T-helper 22 cell (primary cell): ENCODE measurements at regions not wholly inside any gene's neighbourhood (a gene's known extent, or its start where the extent isn't known, plus 50 kb on each side); places are given as distances from the start of the nearest gene placed in this dataset.

Source experiments
- DNase-seq: peaks from one replicate; pipeline ENCODE4 v3.0.0-alpha.2; 2020; ENCODE audit warnings: low read depth

DNA sequence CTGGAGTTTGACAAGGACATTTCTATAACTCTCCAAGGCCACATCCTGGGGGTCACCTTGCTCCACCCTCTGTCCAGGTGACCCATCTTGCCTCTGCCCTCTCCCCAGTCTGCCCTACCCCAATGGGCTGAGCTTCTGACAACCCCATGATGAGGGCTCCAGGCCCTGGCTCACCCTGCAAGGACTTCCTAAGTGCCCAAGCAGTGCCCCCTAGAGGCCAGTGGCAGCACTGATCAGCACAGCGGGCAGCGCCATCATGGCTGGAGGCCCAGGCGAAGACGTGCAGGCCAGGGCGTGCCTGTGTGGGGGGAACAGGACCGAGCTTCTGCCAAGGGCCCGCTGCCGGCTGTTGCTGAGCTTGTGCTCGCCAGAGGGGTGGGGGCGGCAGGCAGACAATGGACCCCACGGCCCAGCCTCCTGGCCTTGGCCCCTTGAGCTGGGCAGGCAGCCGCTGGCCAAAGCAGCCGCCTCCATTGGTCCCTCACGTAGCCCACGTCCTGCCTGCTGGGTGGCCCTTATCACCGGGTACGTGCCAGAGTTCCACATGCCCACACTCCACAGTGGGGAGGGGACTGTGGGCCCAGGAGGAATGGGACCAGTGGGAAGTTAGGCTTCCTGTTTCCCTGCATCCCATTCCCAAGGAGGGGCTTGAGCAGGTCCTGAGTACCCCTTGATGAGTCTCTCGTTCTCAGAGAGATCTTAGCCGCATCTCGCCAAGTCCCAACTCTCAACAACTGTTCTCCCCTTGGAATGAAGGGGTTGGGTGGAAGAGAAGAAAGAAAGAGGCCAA, 64.3 kb downstream of the MRPL14 start:
- DNase-seq, result no peak

DNA sequence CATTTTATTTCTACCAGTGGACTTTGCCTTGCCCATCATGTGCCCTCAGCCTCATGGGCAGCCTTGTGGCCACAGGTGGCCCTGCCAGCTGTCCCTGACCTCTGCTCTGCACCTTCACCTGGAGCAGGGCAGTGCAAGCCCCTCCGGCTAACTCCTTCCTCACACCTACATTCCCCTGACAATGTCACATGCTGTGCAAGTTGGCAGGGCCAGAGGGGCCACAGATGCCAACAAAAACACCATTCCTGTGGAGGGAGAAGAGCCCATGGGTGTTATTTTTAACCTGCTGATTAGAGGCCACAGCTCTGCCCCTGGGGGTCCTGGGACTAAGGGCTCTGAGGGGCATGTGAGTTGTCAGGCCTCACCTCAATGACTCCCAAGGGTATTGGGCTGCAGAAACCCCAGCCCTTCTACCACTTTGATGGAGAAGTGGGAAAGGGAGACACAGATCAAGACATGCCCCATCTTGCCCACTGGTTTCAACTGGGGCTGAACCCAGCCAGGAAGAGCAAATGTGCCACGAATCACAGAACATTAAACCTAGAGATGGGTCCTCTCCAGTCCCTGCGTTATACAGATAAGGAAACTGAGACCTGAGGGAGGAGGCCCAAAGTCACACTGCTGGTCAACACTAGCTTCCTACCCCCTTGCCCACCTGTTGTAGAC, 65.0 kb downstream of the MRPL14 start:
- no peak for DNase-seq

DNA sequence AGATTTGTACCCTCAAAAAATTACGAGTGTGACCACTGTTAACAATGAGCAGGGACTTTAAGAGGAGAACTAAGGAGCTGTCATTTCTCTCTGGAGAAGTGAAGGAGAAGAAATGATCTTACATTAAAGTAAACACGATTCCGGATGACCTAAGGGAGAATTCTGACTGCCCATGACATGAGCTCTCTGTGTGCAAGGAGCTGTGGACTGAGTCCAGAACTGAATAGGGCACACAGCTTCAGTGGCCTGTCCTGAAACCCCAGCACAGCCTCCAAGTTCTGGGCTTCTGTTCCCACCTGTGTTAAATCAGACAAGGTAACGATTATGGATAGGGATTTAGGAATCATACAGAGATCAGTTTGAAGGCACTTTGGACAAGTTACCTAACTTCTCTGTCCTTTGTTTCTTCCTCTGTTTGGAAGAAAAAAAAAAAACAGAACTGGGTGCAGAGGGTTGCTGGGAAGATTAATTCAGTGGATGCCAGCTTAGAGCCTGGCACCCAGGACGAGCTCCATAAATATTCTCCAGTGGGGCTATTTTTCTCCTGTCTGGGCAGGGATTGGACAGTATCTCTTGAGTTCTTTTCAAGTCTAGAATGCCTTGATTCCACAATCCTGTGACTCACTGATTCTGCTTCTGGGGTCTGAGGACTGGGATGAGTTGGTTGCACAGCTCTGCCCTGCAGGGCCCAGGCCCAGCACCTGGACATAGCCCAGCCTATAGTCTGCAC, 65.7 kb downstream of the MRPL14 start:
- DNase-seq, result no peak

DNA sequence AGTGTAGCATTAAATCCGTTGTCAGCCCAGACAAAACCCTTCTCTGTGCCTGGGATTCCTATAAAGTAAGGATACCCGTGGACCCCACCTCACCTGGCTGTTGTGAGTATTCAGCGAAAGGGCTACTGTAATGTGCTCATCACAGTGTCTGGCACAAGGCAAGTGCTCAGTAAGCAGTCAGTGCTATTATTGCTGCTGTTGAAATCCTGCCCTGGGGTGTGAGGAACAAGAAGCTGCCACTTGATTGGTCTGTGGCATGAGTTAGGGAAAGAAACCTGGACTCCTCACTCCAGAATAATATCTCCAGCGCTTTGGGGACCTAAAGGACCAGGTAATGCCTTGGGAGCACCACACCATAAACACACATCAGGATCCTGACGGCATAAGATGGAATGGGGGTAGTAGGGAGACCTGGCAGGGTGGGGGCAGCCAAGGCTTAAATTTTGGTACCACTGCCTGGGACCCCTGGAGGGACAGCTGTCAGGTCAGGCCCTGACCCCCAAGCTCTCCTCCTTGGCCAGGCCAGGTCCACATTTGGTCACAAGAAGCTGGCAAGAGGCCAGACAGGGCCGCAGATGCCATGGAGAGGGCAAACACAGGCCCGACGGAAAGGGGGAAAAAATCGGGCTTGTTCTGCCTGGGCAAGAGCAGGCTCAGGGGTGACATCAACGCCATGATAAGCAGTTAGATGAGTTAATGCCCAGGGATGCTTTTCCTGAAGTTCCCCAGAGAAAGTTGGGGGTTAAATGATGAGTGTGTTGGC, 66.5 kb downstream of the MRPL14 start:
- no peak for DNase-seq

DNA sequence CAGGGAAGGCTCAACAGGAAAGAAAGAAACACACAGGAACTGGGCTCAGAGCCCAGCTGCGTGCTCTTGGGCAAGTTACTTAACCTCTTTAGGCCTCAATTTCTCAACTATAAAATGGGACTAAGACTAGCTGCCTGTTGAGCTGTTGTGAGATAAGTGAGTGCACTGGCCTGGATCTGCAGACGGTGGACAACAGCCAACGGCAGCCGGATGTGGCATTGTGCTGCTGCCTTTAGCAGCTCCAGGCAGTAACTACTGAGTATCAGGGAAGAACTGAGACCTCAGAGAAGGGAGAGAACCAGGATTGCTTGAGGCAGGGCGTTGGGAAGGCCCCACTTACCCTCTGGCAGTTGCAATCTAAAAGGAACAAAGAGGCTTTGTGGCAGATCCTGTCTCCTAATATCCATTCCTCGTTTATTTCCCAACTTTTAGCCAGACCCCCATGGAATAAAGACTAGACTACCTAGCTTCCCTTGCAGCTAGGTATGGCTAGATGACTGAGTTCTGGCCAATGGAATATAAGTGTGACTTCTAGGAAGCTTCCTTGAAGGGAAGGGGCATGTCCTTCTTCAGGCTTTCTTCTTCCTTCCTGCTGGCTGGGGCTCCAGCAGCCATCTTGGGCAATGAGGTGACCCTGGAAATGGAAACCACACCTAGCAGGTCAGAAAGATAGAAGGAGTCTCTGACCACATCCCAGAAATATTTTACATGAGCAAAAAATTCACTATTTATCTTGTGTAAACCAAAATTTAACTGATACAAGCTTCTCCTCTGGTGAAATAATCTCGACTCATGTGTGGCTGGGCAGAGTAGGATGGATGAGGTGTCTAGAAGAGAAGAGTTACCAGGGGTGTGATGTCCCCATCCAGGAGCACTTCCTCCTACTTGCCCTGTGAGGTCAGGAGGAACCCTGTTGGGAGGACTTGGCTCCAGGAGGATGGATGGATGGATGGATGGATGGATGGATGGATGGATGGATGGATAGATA, 67.6 kb downstream of the MRPL14 start:
- DNase-seq, result no peak

DNA sequence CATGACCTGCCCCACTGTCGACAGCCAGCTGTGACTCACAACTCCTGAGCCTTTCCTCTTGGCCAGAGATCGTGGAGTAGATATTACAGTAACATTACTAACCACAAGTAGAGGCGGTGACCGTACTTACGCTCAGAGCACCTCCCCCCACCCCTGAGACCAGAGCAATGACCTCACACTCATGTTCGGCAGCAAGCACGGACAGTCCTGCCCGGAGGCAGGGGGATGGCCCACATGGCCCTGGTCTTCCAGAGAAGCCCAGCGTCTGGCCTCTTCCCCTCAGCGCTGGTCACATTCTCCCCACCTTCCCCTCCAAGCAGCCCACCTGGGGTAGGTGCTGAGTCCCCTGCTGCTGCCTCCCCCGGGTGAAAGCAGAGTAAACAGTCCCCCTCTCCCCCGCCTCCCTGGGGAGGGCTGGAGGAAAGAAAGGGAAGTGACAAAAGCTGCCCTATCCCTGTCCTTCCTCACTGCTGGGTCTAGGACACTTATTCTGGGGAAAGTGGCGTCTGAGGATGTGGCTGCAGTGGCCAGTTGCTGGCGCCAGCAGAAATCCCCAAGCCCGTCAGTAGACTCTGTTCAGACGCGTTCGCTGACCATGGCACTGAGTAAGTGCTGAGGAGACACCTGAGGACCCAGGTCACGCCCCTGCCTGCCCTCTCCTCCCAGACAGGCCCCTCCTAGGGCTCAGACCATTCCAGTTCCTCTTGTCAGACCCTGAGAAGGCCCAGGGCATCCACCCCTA, 68.5 kb downstream of the MRPL14 start:
- no peak for DNase-seq

DNA sequence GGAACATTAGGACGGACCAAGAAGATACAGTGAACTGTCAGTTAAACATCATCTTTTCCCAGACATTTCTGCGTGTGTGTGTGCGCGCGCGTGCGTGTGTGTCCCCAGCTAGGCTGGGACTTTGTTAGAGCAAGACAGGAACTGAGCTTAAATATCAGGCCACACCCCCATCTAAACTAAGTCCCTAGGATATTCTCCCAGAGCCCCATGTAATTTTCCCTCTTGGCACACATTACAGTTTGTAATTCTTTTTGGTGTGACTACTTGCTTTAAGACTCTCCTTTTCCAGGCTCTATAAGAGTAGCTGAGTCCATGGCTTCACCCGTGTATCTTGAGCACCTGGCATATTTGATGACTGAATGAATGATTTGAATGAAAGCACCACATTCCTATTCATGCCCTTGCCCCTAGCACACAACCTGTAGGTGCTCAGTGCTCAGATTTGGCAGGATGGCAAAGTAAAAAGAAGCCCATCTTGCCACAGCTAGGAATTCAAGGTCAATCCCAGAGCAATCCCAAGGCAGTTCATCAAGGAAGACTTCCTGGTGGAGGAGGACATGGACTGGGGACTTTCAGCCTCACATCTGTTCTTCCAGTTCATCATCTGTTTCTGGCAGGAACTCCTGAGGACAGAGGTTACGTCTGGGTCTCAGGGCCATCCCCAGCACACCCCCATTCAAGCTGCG, 69.2 kb downstream of the MRPL14 start:
- DNase-seq, result no peak

DNA sequence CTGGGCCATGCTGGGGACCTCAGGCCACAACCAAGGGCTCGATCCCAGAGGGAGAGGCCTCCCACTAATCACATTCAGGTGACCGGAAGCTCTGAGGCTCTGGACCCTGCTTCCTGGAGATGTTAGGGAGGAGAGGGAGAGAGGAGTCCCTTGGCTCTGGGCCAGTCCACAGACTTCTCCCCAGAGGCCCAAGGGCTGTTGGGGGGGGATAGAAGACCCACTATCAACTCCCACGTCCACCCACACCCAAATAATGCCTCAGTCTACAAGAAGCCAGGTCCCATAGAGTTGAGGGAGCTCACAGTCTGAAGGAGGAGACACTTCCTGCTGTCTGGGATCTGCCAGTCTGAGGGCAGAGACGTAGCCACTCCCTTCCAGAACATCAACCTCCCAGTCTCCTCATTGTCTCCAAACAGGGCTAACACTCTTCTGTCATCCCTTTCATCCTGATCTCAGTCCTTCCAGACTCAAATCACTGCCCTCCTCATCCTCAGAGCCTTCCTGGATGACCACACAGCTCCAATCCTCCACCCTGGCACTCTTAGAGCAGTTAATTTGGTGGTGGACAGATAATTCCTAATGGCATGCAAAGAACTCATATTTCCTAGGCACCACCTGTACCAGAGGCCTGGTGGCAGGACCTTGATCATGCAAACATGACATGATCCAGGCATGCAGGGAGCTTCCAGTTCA, 69.9 kb downstream of the MRPL14 start:
- no peak for DNase-seq

DNA sequence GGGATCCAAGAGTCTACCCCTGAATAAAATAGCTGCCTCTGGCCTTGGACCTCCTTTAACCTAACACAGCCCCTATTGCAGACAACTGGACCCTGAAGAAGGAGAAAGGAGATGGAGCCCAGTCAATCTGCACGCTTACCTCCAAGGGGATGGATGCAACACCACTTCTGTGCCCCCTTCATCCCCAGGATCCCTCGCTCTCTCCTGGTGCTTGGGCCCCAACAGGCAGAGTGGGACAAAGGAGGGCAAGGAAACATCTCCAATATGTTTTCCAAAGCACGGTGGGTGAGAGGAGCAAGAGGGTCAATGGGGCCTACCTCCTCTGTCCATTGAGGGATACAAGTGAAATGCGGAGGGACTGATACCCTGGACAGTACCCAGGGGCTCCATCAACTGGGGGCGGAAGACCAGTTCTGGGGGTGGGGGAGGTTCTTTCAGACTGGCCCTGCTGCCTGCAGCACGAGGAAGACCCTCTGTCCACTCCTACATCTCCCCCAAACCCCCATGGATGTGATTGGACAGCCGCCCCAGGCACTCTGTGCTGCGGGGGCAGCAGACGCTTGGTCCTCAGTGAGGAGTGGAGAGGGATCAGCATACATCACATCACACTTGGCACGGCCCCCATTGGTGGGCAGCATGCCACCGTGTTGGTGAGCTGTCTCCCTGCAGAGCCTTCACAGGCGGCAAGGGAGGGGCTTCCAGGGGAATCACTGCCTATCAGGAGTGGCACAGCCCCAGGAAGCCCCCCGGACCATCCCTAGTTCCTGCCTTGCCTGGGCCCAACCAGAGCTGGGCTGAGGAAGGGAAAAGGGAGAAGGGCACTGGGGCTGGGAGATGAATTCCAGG, 70.6 kb downstream of the MRPL14 start:
- DNase-seq, result no peak

DNA sequence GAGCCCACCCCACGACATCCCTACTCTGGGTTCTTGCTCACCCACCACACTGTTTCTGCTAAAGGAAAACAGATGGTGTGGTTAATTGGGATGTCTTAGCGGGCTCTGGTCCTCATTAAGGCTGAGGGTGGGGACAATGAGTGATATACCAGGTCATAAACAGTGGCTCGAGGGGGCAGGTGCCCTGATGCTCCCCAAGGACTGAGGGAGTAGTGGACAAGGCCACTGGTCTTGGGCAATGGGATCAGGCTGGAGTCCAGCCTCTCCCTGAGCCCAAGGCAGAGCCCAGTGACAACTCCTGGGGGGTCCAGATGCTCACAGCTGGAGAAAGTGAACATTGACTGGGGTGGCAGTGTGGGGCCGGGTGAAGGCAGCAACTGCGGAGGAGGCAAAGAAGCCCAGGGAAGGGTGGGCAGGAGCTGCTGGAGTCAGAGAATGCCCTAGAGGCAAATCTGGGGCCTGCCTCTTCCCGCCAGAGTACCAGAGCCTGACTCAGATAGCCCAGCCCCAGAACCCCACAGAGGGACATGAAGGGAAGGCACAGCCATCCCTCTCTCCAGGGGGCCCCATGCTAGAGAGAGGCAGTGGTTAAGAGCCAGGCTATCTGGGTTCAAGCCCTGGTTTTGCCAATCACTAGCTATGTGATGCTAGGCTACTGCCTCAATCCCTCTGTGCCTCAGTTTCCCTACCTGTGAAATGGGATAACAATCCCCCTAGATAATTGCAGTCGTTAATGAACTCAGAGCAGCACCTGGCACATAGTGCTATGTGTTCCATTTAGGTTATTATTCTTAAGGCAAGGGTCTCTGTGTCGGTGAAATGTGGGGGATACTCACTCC, 72.3 kb downstream of the MRPL14 start:
- DNase-seq, result no peak

DNA sequence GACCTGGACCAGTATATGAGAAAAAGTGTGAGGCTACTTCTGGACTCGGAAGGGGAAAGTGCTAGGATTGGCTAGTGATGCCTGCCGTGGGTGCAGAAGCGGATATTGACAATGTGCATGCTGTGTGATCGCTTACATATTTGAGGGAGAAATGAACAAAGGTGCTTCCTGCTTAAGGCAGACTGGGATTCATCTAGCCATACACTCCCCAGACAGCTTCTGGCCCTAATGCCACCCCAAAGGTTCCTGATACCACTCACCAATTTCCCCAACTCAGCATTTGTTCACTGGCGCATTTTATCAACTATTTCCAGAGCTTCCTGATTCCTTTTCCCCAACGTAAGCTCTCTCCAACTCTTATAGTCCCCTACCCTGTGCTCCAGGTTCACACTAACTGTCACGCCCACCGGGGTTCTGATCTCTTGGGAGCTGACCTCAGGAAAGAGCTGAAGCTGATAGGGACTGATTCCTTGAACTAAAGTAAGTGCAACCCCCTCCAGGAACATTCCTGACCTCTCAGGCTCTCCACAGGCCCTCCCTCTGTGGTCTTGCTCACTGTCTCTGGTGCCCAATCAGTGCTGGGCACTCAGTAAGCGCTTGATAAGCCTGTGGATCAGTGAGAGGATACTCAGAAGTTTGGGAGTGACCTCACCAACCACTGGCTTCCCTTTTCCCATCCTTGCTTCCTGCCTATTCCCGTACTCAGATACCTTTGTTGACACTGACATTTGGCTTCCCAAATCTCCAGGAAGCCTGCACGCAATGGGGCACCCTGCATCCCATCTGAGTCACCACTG, 73.3 kb downstream of the MRPL14 start:
- DNase-seq, result no peak

DNA sequence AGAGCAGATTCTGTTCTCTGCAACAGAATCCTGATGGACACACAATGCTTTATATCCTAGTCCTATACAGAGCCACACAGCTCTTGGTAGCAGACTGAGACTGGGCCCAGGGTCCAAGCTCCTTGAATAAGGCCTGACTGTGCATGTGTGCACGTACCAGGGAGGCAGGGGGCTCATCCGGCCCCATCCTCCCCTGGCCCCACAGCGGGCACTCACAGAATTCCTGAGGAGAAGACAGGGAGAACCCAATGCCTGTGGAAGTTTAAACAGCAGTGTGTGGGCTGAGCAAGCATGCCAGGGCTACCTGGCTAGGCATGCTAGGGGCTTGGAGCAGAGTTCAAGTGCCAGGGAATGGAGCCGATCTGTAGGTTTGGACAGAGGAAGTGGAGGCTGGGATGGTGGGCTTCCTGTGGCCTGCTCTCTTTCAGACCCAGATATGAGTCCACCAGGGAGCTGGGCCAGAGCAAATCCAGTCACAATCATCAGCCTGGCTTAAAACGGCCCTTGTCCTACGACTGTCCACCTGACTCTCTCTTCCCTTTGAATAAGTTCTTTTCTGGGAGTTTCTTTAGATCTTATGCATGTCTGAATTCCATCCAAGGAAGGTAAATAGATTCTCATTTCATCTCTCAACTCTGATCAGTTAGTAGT, 74.0 kb downstream of the MRPL14 start:
- no peak for DNase-seq

DNA sequence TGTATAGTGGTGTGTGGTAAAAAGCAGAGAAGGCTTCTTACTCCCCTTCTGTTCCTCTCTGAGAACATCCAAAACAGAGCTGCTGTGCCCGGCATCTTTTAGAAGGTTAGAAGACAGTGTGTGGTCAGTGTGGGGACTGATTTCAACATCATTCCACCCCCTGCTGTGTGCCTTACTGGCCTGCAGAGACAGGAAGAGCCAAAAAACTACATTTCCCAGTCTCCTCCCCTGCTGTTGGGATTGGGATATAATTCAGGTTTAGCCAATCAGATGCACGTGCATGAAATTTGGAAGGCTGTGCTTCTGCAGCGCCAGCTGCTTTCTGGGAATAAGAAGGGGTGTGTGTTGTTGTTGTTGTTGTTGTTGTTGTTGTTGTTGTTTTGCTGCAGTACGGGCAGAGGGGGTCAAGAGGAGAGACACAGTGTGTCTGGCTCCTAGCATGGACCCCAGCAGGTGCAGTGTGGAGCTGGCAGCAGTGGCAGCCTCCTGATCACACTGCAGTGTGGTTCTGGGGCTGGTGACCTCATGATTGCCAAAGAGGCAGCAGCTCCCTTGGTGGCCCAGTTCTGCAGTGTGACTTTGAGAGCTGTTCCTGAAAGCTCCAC, 74.7 kb downstream of the MRPL14 start:
- no peak for DNase-seq

DNA sequence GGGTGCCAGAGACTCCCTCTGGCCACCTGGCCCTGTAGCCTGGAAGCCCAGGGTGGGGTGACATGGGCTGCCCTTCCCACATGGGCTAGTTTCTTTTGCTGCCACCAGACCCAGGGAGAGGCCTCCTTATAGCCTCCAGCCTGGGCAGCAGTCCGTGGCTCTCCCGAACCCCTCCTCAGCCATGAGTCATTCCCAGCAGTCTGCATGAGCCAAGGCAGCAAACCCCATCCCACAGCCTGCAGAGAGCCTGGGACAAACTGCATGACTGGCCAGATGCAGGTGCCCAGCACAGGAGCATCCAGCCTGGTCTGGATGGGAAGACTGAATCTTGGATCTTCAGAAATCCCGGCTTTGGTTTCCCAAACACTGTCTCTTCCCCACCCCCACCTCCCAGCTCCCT, 75.7 kb downstream of the MRPL14 start:
- DNase-seq, result no peak

DNA sequence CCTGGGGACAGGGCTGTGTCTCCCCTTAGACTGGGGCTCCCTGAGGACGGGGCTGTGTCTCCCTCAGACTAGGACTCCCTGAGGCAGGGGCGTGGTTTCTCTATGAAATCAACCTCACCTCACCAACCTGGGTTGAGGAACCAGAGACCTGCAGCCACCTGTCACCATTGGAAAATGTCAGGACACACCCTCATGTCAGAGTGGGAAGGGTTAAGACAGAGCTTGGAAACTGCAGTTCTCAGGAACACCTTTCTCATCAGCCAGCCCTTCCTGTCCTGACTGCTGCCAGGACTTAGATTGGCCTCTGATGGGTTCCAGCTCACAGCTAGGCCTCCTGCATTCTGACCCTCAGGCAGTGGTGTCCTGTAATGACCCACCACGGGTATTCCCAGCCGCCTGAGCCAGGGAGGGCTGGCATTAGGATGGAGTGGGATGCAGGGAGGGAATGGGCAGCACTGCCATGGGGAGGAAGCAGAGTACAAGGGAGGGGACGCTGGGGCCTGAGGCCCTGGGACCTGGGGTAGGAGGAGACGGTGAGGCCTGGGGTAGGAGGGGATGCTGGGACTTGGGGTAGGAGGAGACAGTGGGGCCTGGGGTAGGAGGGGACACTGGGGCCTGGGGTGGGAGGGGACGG, 76.3 kb downstream of the MRPL14 start:
- no peak for DNase-seq
